K562 (cell line): ENCODE measurements at regions not wholly inside any gene's neighbourhood (a gene's known extent, or its start where the extent isn't known, plus 50 kb on each side); places are given as distances from the start of the nearest gene placed in this dataset.

Source experiments
- ETV6 ChIP-seq, 3 experiments: fragments of 150-350 bp in 1 of 3; sonication (generic) in 1 of 3; formaldehyde crosslinking in 1 of 3; IDR thresholded peaks; 2 replicates each; pipeline versions ENCODE4 v1.6.1 to v1.8.0; 2014 to 2022; ENCODE audit warnings: borderline replicate concordance in 2 of 3, low read depth in 2 of 3, antibody characterized with exemption in 1 of 3, low read length in 1 of 3, mild to moderate bottlenecking in 1 of 3, missing genetic modification reagents in 1 of 3
- FOS ChIP-seq: IDR thresholded peaks from 3 replicates; pipeline ENCODE4 v1.6.1; 2011; ENCODE audit not compliant: insufficient read length; ENCODE audit errors: extremely low read depth
- MCM7 ChIP-seq, 2 experiments: fragments of 450-650 bp; IDR thresholded peaks; 2 replicates each; pipeline ENCODE4 v1.6.1; 2016 to 2018
- PRMT5 ChIP-seq: sonication (generic); formaldehyde crosslinking; IDR thresholded peaks from 2 replicates; pipeline ENCODE4 v1.5.0; 2020; ENCODE audit warnings: missing genetic modification reagents
- RFX7 ChIP-seq: fragments of 250-450 bp; sonication (Bioruptor Pico); IDR thresholded peaks from 2 replicates; pipeline ENCODE4 v1.5.1; 2021; ENCODE audit warnings: mild to moderate bottlenecking
- XRCC5 ChIP-seq: fragments of 200-400 bp; formaldehyde crosslinking; IDR thresholded peaks from 2 replicates; pipeline ENCODE4 v1.6.1; 2017; ENCODE audit warnings: low read depth, mild to moderate bottlenecking, low read length
- ZNF589 ChIP-seq: fragments of 200-800 bp; sonication (Bioruptor generic); IDR thresholded peaks from 2 replicates; pipeline ENCODE4 v1.6.1; 2016; ENCODE audit warnings: low read depth, missing genetic modification characterization, missing compliant biosample characterization
- ZNF785 ChIP-seq: fragments of 250-450 bp; sonication (Bioruptor Pico); IDR thresholded peaks from 2 replicates; pipeline ENCODE4 v1.4.0; 2020; ENCODE audit warnings: mild to moderate bottlenecking
- TF ChIP-seq, protein P1 (sequence below): fragments of 450-650 bp; IDR thresholded peaks from 2 replicates; pipeline ENCODE4 v1.7.1; 2018; ENCODE audit warnings: mild to moderate bottlenecking, low read depth; ENCODE audit not compliant: partially characterized antibody
- TF ChIP-seq, protein P2 (sequence below): fragments of 250-450 bp; sonication (Bioruptor Pico); IDR thresholded peaks from 2 replicates; pipeline ENCODE4 v1.9.0; 2021; ENCODE audit warnings: mild to moderate bottlenecking, inconsistent platforms
- TF ChIP-seq, protein P3 (sequence below): fragments of 200-800 bp; sonication (Bioruptor generic); IDR thresholded peaks from 2 replicates; pipeline ENCODE4 v1.6.1; 2017; ENCODE audit warnings: missing genetic modification characterization, missing compliant biosample characterization
- TF ChIP-seq, protein P4 (sequence below), 2 experiments: fragments of 450-650 bp; IDR thresholded peaks; 2 replicates each; pipeline ENCODE4 v1.6.1; 2016

DNA sequence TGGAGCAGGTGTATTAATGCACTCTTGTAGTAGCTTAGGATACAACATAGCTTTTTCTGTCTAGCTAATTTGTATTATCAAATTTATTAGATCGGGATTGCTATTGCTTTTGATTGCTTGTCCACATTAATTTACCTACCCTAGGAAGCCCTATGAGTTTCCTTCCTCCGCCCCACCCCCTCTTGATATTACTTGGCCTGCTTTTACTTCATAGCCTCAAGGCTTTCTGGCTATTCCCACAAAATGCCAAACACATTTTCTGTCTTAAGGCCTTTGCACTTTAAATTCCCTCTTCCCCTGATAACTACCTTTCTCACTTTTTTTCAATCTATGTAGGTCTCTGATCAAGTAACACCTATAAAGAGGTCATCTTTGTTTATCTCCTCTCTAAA lies 99.1 kb upstream of the PRSS16 start (continued):
- TF ChIP-seq, protein P1, sequence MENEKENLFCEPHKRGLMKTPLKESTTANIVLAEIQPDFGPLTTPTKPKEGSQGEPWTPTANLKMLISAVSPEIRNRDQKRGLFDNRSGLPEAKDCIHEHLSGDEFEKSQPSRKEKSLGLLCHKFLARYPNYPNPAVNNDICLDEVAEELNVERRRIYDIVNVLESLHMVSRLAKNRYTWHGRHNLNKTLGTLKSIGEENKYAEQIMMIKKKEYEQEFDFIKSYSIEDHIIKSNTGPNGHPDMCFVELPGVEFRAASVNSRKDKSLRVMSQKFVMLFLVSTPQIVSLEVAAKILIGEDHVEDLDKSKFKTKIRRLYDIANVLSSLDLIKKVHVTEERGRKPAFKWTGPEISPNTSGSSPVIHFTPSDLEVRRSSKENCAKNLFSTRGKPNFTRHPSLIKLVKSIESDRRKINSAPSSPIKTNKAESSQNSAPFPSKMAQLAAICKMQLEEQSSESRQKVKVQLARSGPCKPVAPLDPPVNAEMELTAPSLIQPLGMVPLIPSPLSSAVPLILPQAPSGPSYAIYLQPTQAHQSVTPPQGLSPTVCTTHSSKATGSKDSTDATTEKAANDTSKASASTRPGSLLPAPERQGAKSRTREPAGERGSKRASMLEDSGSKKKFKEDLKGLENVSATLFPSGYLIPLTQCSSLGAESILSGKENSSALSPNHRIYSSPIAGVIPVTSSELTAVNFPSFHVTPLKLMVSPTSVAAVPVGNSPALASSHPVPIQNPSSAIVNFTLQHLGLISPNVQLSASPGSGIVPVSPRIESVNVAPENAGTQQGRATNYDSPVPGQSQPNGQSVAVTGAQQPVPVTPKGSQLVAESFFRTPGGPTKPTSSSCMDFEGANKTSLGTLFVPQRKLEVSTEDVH: no peak
- TF ChIP-seq ZNF785 (CRISPR knock-in tag): no peak
- TF ChIP-seq ZNF589 (CRISPR knock-in tag): no peak
- TF ChIP-seq ETV6 (IDR thresholded peaks at IDR 0.05; ENCODE audit: borderline replicate concordance in 1 of 2, low read depth in 2 of 2, low read length in 1 of 2): no peak
- no peak; the same call in 1 of the 2 replicates for TF ChIP-seq ETV6 (CRISPR knock-in tag; IDR thresholded peaks at IDR 0.05; ENCODE audit: borderline replicate concordance)
- TF ChIP-seq, protein P2, sequence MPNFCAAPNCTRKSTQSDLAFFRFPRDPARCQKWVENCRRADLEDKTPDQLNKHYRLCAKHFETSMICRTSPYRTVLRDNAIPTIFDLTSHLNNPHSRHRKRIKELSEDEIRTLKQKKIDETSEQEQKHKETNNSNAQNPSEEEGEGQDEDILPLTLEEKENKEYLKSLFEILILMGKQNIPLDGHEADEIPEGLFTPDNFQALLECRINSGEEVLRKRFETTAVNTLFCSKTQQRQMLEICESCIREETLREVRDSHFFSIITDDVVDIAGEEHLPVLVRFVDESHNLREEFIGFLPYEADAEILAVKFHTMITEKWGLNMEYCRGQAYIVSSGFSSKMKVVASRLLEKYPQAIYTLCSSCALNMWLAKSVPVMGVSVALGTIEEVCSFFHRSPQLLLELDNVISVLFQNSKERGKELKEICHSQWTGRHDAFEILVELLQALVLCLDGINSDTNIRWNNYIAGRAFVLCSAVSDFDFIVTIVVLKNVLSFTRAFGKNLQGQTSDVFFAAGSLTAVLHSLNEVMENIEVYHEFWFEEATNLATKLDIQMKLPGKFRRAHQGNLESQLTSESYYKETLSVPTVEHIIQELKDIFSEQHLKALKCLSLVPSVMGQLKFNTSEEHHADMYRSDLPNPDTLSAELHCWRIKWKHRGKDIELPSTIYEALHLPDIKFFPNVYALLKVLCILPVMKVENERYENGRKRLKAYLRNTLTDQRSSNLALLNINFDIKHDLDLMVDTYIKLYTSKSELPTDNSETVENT (CRISPR knock-in tag): no peak
- TF ChIP-seq FOS: no peak
- TF ChIP-seq, protein P3, sequence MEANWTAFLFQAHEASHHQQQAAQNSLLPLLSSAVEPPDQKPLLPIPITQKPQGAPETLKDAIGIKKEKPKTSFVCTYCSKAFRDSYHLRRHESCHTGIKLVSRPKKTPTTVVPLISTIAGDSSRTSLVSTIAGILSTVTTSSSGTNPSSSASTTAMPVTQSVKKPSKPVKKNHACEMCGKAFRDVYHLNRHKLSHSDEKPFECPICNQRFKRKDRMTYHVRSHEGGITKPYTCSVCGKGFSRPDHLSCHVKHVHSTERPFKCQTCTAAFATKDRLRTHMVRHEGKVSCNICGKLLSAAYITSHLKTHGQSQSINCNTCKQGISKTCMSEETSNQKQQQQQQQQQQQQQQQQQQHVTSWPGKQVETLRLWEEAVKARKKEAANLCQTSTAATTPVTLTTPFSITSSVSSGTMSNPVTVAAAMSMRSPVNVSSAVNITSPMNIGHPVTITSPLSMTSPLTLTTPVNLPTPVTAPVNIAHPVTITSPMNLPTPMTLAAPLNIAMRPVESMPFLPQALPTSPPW (CRISPR knock-in tag): no peak; the same call in 1 of the 2 replicates
- TF ChIP-seq RFX7 (CRISPR knock-in tag): no peak
- 0 out of 4 replicates have a peak, but pooled peaks of 1 of the 2 experiments have one; percentile 7 for TF ChIP-seq MCM7 (IDR thresholded peaks at IDR 0.05)
- TF ChIP-seq, protein P4, sequence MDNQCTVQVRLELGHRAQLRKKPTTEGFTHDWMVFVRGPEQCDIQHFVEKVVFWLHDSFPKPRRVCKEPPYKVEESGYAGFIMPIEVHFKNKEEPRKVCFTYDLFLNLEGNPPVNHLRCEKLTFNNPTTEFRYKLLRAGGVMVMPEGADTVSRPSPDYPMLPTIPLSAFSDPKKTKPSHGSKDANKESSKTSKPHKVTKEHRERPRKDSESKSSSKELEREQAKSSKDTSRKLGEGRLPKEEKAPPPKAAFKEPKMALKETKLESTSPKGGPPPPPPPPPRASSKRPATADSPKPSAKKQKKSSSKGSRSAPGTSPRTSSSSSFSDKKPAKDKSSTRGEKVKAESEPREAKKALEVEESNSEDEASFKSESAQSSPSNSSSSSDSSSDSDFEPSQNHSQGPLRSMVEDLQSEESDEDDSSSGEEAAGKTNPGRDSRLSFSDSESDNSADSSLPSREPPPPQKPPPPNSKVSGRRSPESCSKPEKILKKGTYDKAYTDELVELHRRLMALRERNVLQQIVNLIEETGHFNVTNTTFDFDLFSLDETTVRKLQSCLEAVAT (IDR thresholded peaks at IDR 0.05): peak in 1 of 2 experiments; percentile 9; a peak in 1 of 4 replicates
- no peak for TF ChIP-seq PRMT5
- TF ChIP-seq XRCC5: 0 out of 2 replicates have a peak, but pooled peaks have one; percentile 1
